Activated CD8-positive, alpha-beta memory T cell treated with anti-CD3 and anti-CD28 coated beads for 24 hours (primary cell): ENCODE measurements at regions not wholly inside any gene's neighbourhood (a gene's known extent, or its start where the extent isn't known, plus 50 kb on each side); places are given as distances from the start of the nearest gene placed in this dataset.
A peak's percentile ranks its signal among the peaks of the same experiment; 100 is the strongest.

ENCODE experiments used
- DNase-seq: peaks from one replicate; pipeline ENCODE4 v3.0.0-alpha.2; 2020

- peak; percentile 38 for DNase-seq
Measured at GRCh38 chr3:10741891-10742671, 73.9 kb upstream of the SLC6A11 start.

GRCh38 chr3:10743366-10744097 is 72.5 kb upstream of the SLC6A11 start:
- DNase-seq: peak; percentile 40

- DNase-seq: peak; percentile 48
Measured at GRCh38 chr3:10744098-10744465, 71.9 kb upstream of the SLC6A11 start.

- DNase-seq: no peak
Measured at GRCh38 chr3:10745392-10745791, 70.6 kb upstream of the SLC6A11 start.

GRCh38 chr3:10746001-10746400 is 70.0 kb upstream of the SLC6A11 start:
- peak; percentile 9 for DNase-seq

- DNase-seq: no peak
Measured at GRCh38 chr3:10746684-10747083, 69.3 kb upstream of the SLC6A11 start.

GRCh38 chr3:10747341-10747740 is 68.7 kb upstream of the SLC6A11 start:
- DNase-seq: no peak

- DNase-seq: no peak
Measured at GRCh38 chr3:10748040-10748439, 68.0 kb upstream of the SLC6A11 start.

- DNase-seq: peak; percentile 72
Measured at GRCh38 chr3:10753964-10754363, 62.1 kb upstream of the SLC6A11 start.

GRCh38 chr3:10756546-10756945 is 59.5 kb upstream of the SLC6A11 start:
- DNase-seq: peak; percentile 44

GRCh38 chr3:10757021-10757820 is 58.8 kb upstream of the SLC6A11 start:
- peak; percentile 46 for DNase-seq

- DNase-seq: peak; percentile 11
Measured at GRCh38 chr3:10757821-10758130, 58.3 kb upstream of the SLC6A11 start.

- peak; percentile 68 for DNase-seq
Measured at GRCh38 chr3:10758304-10759037, 57.6 kb upstream of the SLC6A11 start.

GRCh38 chr3:10759495-10759894 is 56.5 kb upstream of the SLC6A11 start:
- DNase-seq: no peak

GRCh38 chr3:10760199-10760598 is 55.8 kb upstream of the SLC6A11 start:
- DNase-seq: no peak

GRCh38 chr3:10761583-10761982 is 54.4 kb upstream of the SLC6A11 start:
- DNase-seq: no peak

GRCh38 chr3:10762116-10762515 is 53.9 kb upstream of the SLC6A11 start:
- no peak for DNase-seq

GRCh38 chr3:10762611-10763247 is 53.3 kb upstream of the SLC6A11 start:
- DNase-seq: peak; percentile 19

GRCh38 chr3:10763248-10763620 is 52.8 kb upstream of the SLC6A11 start:
- peak; percentile 19 for DNase-seq

GRCh38 chr3:10763817-10764258 is 52.2 kb upstream of the SLC6A11 start:
- DNase-seq: peak; percentile 19

GRCh38 chr3:10764259-10765051 is 51.6 kb upstream of the SLC6A11 start:
- peak; percentile 38 for DNase-seq
